ENCODE measurements at regions not wholly inside any gene's neighbourhood (a gene's known extent, or its start where the extent isn't known, plus 50 kb on each side); places are given as distances from the start of the nearest gene placed in this dataset.

- DNase-seq (ENCODE audit: low read depth in 2 of 2) = no peak
These were observed 592.7 kb downstream of the TNS3 start for GRCh38 chr7:46989247-46989646.

GRCh38 chr7:46982928-46983327 lies 599.0 kb downstream of the TNS3 start:
- no peak for DNase-seq (ENCODE audit: low read depth in 2 of 2)

- DNase-seq (ENCODE audit: low read depth in 2 of 2) = no peak
These were observed 602.5 kb downstream of the TNS3 start for GRCh38 chr7:46979439-46979838.

GRCh38 chr7:46975493-46975892 lies 606.4 kb downstream of the TNS3 start:
- peak in 1 of 2 donors; percentile 4 for DNase-seq (ENCODE audit: low read depth in 2 of 2)

GRCh38 chr7:46972205-46972604 lies 609.7 kb downstream of the TNS3 start:
- DNase-seq (ENCODE audit: low read depth in 2 of 2) = peak in 1 of 2 donors; percentile 11

- no peak for DNase-seq (ENCODE audit: low read depth in 2 of 2)
These were observed 611.4 kb downstream of the TNS3 start for GRCh38 chr7:46970476-46970875.

GRCh38 chr7:46970131-46970430 lies 611.8 kb downstream of the TNS3 start:
- no peak for DNase-seq (ENCODE audit: low read depth in 2 of 2)

- DNase-seq (ENCODE audit: low read depth in 2 of 2) = no peak
These were observed 612.4 kb downstream of the TNS3 start for GRCh38 chr7:46969303-46970130.

- DNase-seq (ENCODE audit: low read depth in 2 of 2) = no peak
These were observed 613.9 kb downstream of the TNS3 start for GRCh38 chr7:46968003-46968402.

GRCh38 chr7:46963719-46964118 lies 618.2 kb downstream of the TNS3 start:
- no peak for DNase-seq (ENCODE audit: low read depth in 2 of 2)

- no peak for DNase-seq (ENCODE audit: low read depth in 2 of 2)
These were observed 620.9 kb downstream of the TNS3 start for GRCh38 chr7:46960970-46961369.

- DNase-seq (ENCODE audit: low read depth in 2 of 2) = no peak
These were observed 624.7 kb downstream of the TNS3 start for GRCh38 chr7:46957195-46957594.

- no peak for DNase-seq (ENCODE audit: low read depth in 2 of 2)
These were observed 626.4 kb downstream of the TNS3 start for GRCh38 chr7:46955531-46955930.

- no peak for DNase-seq (ENCODE audit: low read depth in 2 of 2)
These were observed 627.7 kb downstream of the TNS3 start for GRCh38 chr7:46954181-46954580.

GRCh38 chr7:46953008-46953407 lies 628.9 kb downstream of the TNS3 start:
- DNase-seq (ENCODE audit: low read depth in 2 of 2) = no peak

- DNase-seq (ENCODE audit: low read depth in 2 of 2) = no peak
These were observed 632.5 kb downstream of the TNS3 start for GRCh38 chr7:46949270-46949931.

- DNase-seq (ENCODE audit: low read depth in 2 of 2) = no peak
These were observed 633.2 kb downstream of the TNS3 start for GRCh38 chr7:46948716-46949115.

- DNase-seq (ENCODE audit: low read depth in 2 of 2) = no peak
These were observed 636.6 kb downstream of the TNS3 start for GRCh38 chr7:46945328-46945727.

GRCh38 chr7:46943996-46944395 lies 637.9 kb downstream of the TNS3 start:
- DNase-seq (ENCODE audit: low read depth in 2 of 2) = no peak

- DNase-seq (ENCODE audit: low read depth in 2 of 2) = no peak
These were observed 639.3 kb downstream of the TNS3 start for GRCh38 chr7:46942574-46942973.

- no peak for DNase-seq (ENCODE audit: low read depth in 2 of 2)
These were observed 641.7 kb downstream of the TNS3 start for GRCh38 chr7:46940178-46940577.

- DNase-seq (ENCODE audit: low read depth in 2 of 2) = no peak
These were observed 642.4 kb downstream of the TNS3 start for GRCh38 chr7:46939558-46939957.

- no peak for DNase-seq (ENCODE audit: low read depth in 2 of 2)
These were observed 642.8 kb downstream of the TNS3 start for GRCh38 chr7:46939089-46939488.

Data from lung microvascular endothelial cell (primary cell).